Mammary epithelial cell (primary cell): ENCODE measurements at regions not wholly inside any gene's neighbourhood (a gene's known extent, or its start where the extent isn't known, plus 50 kb on each side); places are given as distances from the start of the nearest gene placed in this dataset.

Source experiments
- CTCF ChIP-seq, 2 donors: IDR thresholded peaks in 1 of 2; conservative IDR thresholded peaks in 1 of 2; 2 replicates each; pipeline ENCODE4 v1.5.1; 2011 to 2012; ENCODE audit warnings: inconsistent platforms in 2 of 2, low read length in 2 of 2, mild to moderate bottlenecking in 2 of 2, control low read depth in 1 of 2, low read depth in 1 of 2; ENCODE audit not compliant: insufficient read depth in 1 of 2; ENCODE audit errors: extremely low read depth in 1 of 2
- EZH2 ChIP-seq: IDR thresholded peaks from 2 replicates; pipeline ENCODE4 v1.6.1; 2012; ENCODE audit warnings: low read length, inconsistent platforms, borderline replicate concordance

DNA sequence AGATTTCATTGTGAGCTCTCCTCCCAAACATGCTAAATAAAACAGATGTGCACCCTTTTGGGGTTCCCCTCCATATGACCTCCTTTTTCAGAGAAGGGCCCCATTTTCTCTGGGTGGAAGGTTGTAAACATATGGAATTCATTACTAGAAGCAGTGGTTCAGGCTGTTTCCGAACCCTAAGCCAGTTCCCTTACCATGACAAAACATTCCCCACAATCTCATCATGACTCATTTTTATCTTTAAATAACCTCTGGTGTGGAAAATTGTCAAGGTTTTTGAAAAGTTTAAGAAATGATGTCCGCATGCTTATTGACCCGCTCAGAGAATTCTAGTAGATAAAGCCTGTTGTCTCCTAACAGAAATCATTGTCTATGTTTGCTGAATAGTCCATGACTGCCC, 127.3 kb upstream of the PIK3R1 start:
- TF ChIP-seq EZH2: no peak
- no peak for TF ChIP-seq CTCF (conservative IDR thresholded peaks at IDR 0.05 in 1 of 2, IDR thresholded peaks at IDR 0.05 in 1 of 2; ENCODE audit: extremely low read depth in 1 of 2, insufficient read depth in 1 of 2, low read depth in 1 of 2, low read length in 2 of 2)
